Stimulated activated CD8-positive, alpha-beta memory T cell treated with anti-CD3 and anti-CD28 coated beads, Interleukin-15, amount 100 ng/mL, for 48 hours (primary cell): ENCODE measurements at regions not wholly inside any gene's neighbourhood (a gene's known extent, or its start where the extent isn't known, plus 50 kb on each side); places are given as distances from the start of the nearest gene placed in this dataset.

ENCODE experiments used
- DNase-seq, 2 donors: peaks; one replicate each; pipeline ENCODE4 v3.0.0-alpha.2; 2020; ENCODE audit warnings: low read depth in 2 of 2

DNA sequence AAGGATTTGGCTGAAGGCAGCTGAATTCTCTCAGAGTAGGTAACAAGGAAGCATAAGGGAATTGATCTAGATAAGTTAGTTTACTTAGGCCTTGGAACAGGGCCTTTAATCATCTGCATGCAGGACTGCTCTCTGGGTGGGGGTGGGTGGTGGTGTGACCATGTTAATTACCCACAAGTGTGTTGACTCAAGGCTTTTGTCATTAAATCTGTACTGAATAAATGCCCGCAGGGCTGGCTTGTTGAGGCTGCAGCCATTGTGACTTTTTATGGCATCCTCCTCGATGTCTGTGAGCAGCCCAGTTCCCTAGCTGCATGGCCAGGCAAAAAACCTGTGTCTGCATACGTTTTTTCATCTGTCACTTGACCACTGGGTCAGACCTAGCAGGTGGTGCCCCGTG is 63.5 kb upstream of the ASCC3 start:
- no peak for DNase-seq

- DNase-seq, result no peak
These were observed 65.0 kb upstream of the ASCC3 start for GRCh38 chr6:100946021-100946540.

- no peak for DNase-seq
These were observed 65.6 kb upstream of the ASCC3 start for GRCh38 chr6:100946711-100947110.

GRCh38 chr6:100948381-100949133 is 67.4 kb upstream of the ASCC3 start:
- DNase-seq, result no peak

DNA sequence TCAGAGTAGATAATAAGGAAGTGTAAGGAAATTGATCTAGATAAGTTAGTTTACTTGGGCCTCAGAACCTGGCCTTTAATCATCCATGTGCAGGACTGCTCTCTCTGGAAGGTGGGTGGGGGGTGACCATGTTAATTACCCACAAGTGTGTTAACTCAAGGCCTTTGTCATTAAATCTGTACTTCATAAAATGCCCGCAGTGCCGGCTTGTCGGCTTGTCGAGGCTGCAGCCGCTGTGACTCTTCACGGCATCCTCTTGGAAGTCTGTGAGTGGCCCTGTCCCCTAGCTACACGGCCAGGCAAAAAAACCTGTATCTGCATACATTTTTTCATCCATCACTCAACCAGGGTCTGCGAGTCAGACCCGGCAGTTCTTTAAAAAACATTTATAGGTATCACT is 70.9 kb upstream of the ASCC3 start:
- DNase-seq, result no peak

GRCh38 chr6:100959280-100959679 is 78.2 kb upstream of the ASCC3 start:
- no peak for DNase-seq

DNA sequence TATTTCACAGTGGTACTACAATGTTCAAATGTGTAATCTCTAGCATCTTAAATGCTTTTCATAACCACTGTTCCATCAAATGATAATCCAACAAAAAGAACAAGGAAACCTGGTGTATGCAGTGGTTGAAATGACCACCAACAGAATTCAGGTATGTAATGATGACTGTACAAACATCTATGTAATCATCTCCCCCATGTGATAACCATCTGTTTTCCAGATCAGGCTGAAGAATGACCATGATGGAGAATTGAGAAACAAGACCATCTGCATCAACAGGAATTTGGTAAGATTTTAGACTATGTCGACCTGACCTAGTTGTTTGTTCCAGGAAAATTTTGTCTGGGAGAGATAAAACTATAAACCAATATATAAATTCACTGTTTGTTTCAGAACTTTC is 81.3 kb upstream of the ASCC3 start:
- DNase-seq, result no peak

DNA sequence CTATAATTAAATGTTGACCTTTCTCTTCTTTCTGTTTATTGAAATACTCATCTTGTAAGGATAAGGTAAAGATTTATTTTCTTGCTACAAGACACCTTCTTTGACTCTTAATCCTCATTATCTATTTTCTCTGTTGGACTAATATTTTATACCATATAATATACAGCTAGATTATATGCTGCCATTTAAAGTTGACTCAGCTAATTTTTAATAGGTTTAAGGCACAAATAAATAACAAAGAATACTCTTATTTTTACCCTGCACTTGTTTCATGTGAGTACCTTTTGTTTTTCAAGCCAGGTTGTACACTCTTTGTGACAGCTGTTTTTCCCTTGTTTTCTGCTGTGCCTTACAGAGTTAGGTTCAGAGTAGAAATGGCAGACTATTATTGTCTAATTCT is 83.9 kb upstream of the ASCC3 start:
- DNase-seq, result no peak

- DNase-seq, result no peak
These were observed 87.8 kb upstream of the ASCC3 start for GRCh38 chr6:100968949-100969348.

DNA sequence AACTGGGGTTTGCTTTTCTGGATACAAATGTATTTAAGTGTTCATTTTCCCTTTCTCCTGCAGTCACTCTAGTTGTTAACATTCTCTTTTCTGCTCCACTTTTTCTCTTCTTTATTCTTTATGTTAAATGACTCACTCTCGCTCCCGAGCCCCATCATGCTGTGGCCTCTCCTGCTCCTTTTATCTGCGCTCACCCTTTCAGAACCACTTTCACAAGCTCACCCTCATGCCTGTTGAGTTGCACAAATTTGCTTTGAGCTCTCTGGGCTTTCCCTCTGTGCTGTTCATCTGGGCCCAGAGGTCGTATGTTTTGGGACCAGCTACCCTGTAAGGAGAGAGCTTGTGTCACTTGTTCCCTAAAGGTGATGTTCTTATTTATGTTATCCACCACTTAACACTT is 98.1 kb upstream of the ASCC3 start:
- DNase-seq, result no peak

DNA sequence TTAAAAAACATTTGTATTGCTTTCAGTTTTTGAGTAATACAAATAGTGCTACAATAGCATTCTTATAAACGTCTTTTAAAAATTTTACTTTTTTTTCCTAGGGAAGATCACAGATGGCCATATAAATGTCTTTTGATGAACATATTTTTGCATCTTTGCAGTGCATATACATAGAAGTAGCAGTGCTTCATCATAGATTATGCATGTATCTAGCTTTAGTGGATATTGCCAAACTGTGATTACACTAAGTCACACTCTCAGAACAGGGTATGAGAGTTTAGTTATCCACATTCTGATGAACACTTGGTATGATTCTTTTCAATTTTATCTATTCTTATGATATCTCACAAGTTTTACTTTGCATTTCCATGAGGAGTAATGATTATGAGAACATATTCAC is 99.8 kb upstream of the ASCC3 start:
- no peak for DNase-seq

DNA sequence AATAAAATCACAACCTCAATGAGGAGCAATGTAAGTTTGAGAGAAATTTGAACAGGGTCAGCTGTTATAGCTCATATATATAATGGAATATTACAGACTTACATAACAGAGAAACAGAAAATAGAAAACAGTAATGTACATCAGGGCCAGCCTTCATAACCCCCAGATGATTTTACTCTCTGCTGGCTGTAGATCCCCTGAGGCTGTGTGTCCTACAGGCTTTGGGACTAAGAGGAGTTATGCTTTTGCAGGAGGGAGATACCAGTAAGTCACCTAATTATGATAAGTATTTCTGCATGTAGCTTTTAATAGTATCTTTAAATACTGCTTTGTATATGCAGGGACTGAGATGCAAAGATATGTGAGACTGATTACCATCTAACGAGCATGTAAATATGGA is 105.8 kb upstream of the ASCC3 start:
- DNase-seq, result no peak

DNA sequence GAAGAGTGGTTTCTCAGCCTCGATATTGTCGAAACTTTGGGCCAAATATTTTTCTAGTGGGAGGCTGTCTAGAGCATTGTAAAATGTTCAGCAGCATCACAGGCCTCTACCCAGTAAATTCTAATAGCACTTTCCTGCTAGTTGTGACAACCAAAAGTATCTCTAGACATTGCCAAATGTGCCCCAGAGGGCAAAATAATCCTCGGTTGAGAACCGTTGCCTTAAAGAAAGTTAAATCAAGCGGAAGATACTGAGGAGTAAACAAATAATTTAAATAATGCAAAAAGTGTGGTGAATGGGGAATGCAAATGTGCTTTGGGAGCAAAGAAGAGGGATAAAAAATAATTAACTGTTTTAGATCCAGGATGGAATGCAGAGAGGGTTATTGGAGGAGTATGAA is 106.4 kb upstream of the ASCC3 start:
- no peak for DNase-seq

DNA sequence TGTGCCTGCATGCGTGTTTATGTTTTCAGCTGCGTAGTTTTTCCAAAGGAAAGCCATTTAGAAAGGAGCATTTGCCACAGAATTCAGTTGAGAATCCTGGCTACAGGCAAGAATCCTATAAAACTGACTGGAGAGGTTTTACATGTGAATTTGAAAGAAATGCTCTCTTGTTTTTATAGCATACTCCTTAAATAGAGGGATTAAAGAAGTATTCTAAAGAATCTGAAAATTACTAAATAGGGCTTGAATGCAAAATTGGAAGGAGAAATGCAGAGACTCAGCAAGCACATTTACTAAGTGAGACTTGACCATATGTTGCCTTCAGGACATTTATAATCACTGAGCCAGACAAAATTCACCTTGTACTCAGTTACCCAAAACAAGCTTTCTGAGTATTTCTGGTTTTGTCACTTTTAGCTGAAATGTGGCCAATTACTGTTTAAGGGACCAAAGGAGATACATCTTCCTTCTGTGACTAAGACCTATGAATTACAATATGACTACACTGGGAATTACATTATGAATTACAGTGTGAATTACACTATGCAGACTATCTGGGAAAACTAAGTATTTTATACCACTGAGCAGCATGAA is 107.4 kb upstream of the ASCC3 start:
- DNase-seq, result no peak

GRCh38 chr6:100990070-100990469 is 108.9 kb upstream of the ASCC3 start:
- DNase-seq, result no peak

DNA sequence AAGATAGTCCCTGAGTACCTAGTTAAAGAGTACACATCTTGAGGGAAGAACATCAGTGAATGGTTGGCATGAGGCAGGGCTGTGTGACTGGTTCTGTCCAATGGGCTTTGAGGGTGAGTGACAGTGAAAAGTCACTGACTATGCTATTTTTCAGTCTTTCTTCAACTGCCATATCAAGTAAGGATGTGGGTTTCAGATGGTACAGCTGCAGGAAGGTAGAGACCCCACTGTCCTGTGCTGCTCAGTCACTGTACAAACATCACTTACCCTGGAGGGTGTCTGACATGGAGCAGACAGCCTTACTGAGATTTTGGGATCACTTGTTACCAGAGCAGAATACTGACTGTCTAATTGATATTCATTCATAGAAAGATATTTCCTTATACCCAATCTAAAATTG is 115.3 kb upstream of the ASCC3 start:
- DNase-seq, result no peak

GRCh38 chr6:100998111-100998510 is 117.0 kb upstream of the ASCC3 start:
- no peak for DNase-seq

DNA sequence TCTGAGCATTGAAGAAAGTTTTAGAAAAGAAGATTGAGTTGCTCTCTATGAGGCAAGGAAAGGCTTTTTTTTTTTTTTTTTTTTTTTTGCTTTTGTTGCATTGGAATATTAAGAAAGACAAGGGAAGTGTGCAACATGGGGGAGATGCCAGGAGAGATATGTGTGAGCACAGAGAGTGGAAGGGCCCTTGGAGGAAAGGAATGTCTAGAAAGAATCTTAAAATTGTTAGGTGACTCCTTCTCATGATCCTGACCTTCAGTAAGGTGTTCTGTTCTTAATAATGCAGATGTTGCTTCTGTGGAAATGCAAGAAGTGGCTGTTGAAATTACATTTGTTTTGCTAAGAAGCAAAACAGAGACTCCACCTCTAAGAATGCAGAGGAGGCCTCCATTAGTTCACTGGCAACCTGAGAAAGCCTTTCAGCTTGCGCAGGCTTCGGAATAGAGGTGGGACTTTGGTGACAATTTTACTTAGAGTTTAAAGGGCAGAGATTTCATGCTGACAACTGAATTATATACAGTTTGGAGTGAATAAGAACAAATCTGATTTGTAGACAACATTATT is 118.0 kb upstream of the ASCC3 start:
- DNase-seq, result no peak

DNA sequence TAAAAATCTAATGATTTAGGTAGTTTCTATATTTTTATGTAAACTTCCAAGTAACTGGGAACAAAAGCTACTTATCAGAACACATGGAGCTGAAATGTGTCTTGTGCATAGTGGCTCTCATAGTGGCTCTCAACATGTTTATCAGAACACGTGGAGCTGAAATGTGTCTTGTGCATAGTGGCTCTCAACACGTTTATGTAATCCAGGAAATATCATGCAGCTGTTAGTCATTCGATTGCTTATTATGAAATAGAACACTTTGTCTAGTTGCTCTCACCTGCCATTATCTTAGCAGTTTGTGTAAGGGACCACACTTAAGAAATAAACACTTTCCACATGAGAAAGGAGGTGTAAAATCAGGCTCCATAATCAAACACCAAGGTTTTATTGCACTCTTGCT is 119.2 kb upstream of the ASCC3 start:
- DNase-seq, result no peak

- no peak for DNase-seq
These were observed 119.9 kb upstream of the ASCC3 start for GRCh38 chr6:101001012-101001411.

DNA sequence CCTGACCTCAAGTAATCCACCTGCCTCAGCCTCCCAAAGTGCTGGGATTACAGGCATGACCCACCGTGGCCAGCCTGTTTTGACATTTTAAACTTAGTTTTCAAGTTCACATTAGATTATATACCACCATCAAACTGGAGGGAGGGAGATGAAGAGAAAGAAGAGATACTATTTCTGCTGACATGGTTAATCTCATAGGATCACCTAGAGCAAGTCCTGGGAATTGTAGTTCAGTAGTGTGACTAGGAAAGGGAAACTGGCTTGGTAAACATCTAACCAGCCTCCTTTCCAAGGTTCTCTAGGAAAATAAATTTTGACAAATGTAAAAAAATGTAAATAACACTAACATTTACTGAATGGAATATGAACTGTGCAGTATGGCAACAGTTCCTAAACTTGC is 120.5 kb upstream of the ASCC3 start:
- no peak for DNase-seq

DNA sequence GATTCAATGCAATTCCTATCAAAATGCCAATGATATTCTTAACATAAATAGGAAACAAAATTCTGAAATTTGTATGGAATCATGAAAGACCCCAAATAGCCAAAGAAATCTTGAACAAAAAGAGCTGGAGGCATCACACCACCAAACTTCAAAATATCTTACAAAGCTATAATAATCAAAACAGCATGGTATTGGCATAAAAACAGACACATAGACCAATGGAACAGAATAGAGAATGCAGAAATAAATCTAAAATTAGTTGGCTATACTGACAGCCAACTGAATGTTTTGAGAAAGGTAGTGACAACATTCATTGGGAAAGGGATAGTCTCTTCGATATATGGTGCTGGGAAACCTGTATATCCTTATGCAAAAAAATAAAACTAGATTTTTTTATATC is 121.9 kb upstream of the ASCC3 start:
- no peak for DNase-seq

DNA sequence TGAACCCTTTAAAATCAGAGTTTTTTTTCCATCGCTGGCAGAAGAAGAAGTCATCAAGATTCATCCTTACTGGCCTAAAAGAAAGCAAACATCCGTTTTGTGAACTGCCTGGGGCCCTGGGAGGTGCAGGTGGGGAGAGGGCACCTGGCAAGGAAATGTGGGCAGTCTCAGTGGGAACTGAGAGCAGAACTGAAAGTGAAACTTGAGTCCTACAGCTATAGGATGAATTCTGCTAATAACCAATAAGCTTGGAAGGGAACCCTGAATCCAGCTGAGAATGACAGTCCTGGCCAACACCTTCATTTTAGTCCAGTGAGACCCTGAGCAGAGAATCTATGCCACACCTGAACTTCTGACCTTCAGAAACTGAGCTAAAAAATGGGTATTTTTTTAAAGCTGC is 130.1 kb upstream of the ASCC3 start:
- DNase-seq, result no peak
